H1 (cell line): ENCODE measurements at regions not wholly inside any gene's neighbourhood (a gene's known extent, or its start where the extent isn't known, plus 50 kb on each side); places are given as distances from the start of the nearest gene placed in this dataset.

Experiments used
- CTCF ChIA-PET: fragments of 300-600 bp; sonication (Branson Sonifier 250); formaldehyde crosslinking; loops from one replicate; lab custom pipeline; 2021; ENCODE audit not compliant: partially characterized antibody; lab: Charles Lee
- POLR2A ChIA-PET: fragments of 300-600 bp; sonication (Branson Sonifier 250); formaldehyde crosslinking; loops from one replicate; lab custom pipeline; 2021; ENCODE audit warnings: inconsistent platforms; ENCODE audit not compliant: partially characterized antibody; lab: Charles Lee
- DNase-seq, 2 experiments: peaks; one replicate each; pipeline versions ENCODE4 v3.0.0 to v3.0.0-alpha.2; 2010 to 2022; ENCODE audit warnings: low spot score in 2 of 2, low read depth in 1 of 2, mixed read lengths in 1 of 2
- FAIRE-seq: peaks from 2 replicates; lab custom pipeline; 2011; peaks lifted over from hg19 to GRCh38; lab: Jason Lieb, UNC
- H2AFZ ChIP-seq: 2 replicates; pipeline ENCODE4 v1.8.1; 2012; ENCODE audit warnings: low read length, inconsistent platforms
- H2AK5ac ChIP-seq: 2 replicates; pipeline ENCODE4 v1.6.1; 2013; ENCODE audit warnings: low read depth, low read length
- H2BK120ac ChIP-seq: replicated peaks from 2 replicates; pipeline ENCODE3; 2013; ENCODE audit warnings: low read depth, low read length, inconsistent platforms
- H2BK12ac ChIP-seq: 2 replicates; pipeline ENCODE4 v1.6.1; 2013; ENCODE audit warnings: low read depth, low read length
- H2BK15ac ChIP-seq: 2 replicates; pipeline ENCODE4 v1.6.1; 2013; ENCODE audit warnings: low read length
- H2BK20ac ChIP-seq: 2 replicates; pipeline ENCODE4 v1.6.1; 2013; ENCODE audit warnings: low read length
- H2BK5ac ChIP-seq: 2 replicates; pipeline ENCODE4 v1.6.1; 2013; ENCODE audit warnings: low read depth, low read length
- H3K14ac ChIP-seq: 2 replicates; pipeline ENCODE4 v1.6.1; 2013; ENCODE audit warnings: inconsistent platforms; ENCODE audit not compliant: insufficient read length
- H3K18ac ChIP-seq: 2 replicates; pipeline ENCODE4 v1.6.1; 2013; ENCODE audit warnings: low read length; ENCODE audit errors: extremely low read depth
- H3K23ac ChIP-seq: 2 replicates; pipeline ENCODE4 v1.6.1; 2013; ENCODE audit warnings: inconsistent platforms; ENCODE audit not compliant: insufficient read length
- H3K23me2 ChIP-seq: 2 replicates; pipeline ENCODE4 v1.6.1; 2013; ENCODE audit warnings: low read depth, low read length
- H3K27ac ChIP-seq: 2 replicates; pipeline ENCODE4 v1.6.1; 2011; ENCODE audit warnings: low read depth, low read length, inconsistent platforms
- H3K27me3 ChIP-seq, 4 experiments: replicated peaks in 1 of 4; 1 replicate in 1 of 4; 2 replicates in 3 of 4; pipeline versions ENCODE4 v1.6.1 to v1.8.1; 2011 to 2013; ENCODE audit warnings: low read length in 3 of 4, mild to moderate bottlenecking in 3 of 4, inconsistent platforms in 2 of 4, mixed read lengths in 2 of 4, moderate library complexity in 1 of 4; ENCODE audit not compliant: control insufficient read depth in 3 of 4, insufficient read depth in 3 of 4; ENCODE audit errors: extremely low read depth in 1 of 4
- H3K36me3 ChIP-seq, 4 experiments: 2 replicates each; pipeline versions ENCODE4 v1.6.1 to v1.8.1; 2011 to 2013; ENCODE audit warnings: mild to moderate bottlenecking in 4 of 4, low read length in 3 of 4, moderate library complexity in 2 of 4, control low read depth in 1 of 4, inconsistent platforms in 1 of 4; ENCODE audit not compliant: insufficient read depth in 4 of 4, control insufficient read depth in 2 of 4
- H3K4ac ChIP-seq: replicated peaks from 2 replicates; pipeline ENCODE3; 2013; ENCODE audit warnings: low read length, low read depth, mixed read lengths, inconsistent platforms; ENCODE audit not compliant: insufficient read length
- H3K4me1 ChIP-seq, 4 experiments: replicated peaks in 1 of 4; 1 replicate in 1 of 4; 2 replicates in 3 of 4; pipeline versions ENCODE4 v1.6.1 to v1.8.1; 2011 to 2013; ENCODE audit warnings: low read length in 3 of 4, inconsistent platforms in 2 of 4, mixed read lengths in 1 of 4; ENCODE audit not compliant: insufficient read depth in 4 of 4, control insufficient read depth in 3 of 4
- H3K4me2 ChIP-seq, 2 experiments: 2 replicates each; pipeline versions ENCODE4 v1.6.1 to v1.8.1; 2011 to 2013; ENCODE audit warnings: low read depth in 2 of 2, low read length in 2 of 2, control low read depth in 1 of 2, inconsistent platforms in 1 of 2, mild to moderate bottlenecking in 1 of 2; ENCODE audit not compliant: insufficient read depth in 1 of 2
- H3K4me3 ChIP-seq, 4 experiments: fragments of 200-600, 300-600 bp in 1 of 4; sonication (generic), shearing (Covaris generic), sonication (Bioruptor Twin) in 1 of 4; 2 replicates each; pipeline versions ENCODE4 v1.5.1 to v1.8.1; 2011 to 2016; ENCODE audit warnings: low read length in 4 of 4, low read depth in 3 of 4, control low read depth in 2 of 4, inconsistent platforms in 2 of 4, mild to moderate bottlenecking in 2 of 4, mixed read lengths in 1 of 4, moderate library complexity in 1 of 4; ENCODE audit not compliant: insufficient read depth in 2 of 4; ENCODE audit errors: extremely low read depth in 1 of 4
- H3K56ac ChIP-seq: replicated peaks from 2 replicates; pipeline ENCODE3; 2013; ENCODE audit warnings: low read depth, mild to moderate bottlenecking, mixed read lengths, low read length, inconsistent platforms; ENCODE audit not compliant: insufficient read length
- H3K79me1 ChIP-seq: 2 replicates; pipeline ENCODE4 v1.6.1; 2013; ENCODE audit warnings: low read depth, low read length, control low read depth
- H3K79me2 ChIP-seq, 2 experiments: 2 replicates each; pipeline versions ENCODE4 v1.6.1 to v1.8.1; 2012 to 2013; ENCODE audit warnings: low read length in 2 of 2, mild to moderate bottlenecking in 2 of 2, inconsistent platforms in 1 of 2; ENCODE audit not compliant: insufficient read depth in 2 of 2, control insufficient read depth in 1 of 2
- H3K9ac ChIP-seq, 4 experiments: replicated peaks in 1 of 4; 1 replicate in 1 of 4; 2 replicates in 3 of 4; pipeline versions ENCODE4 v1.6.1 to v1.8.1; 2011 to 2013; ENCODE audit warnings: low read depth in 3 of 4, low read length in 3 of 4, control low read depth in 2 of 4, mild to moderate bottlenecking in 2 of 4, moderate library complexity in 2 of 4, inconsistent platforms in 1 of 4; ENCODE audit errors: extremely low read depth in 1 of 4
- H3K9me3 ChIP-seq, 2 experiments: 2 replicates each; pipeline versions ENCODE4 v1.6.1 to v1.8.1; 2012 to 2013; ENCODE audit warnings: mild to moderate bottlenecking in 2 of 2, moderate library complexity in 2 of 2, control low read depth in 1 of 2, inconsistent platforms in 1 of 2, low read depth in 1 of 2, low read length in 1 of 2, mixed read lengths in 1 of 2; ENCODE audit not compliant: insufficient read depth in 2 of 2
- H4K20me1 ChIP-seq, 2 experiments: replicated peaks in 1 of 2; 2 replicates each; pipeline versions ENCODE3 to v1.8.1; 2011 to 2013; ENCODE audit warnings: inconsistent platforms in 2 of 2, low read length in 2 of 2, mild to moderate bottlenecking in 1 of 2; ENCODE audit not compliant: insufficient read depth in 2 of 2, control insufficient read depth in 1 of 2
- H4K5ac ChIP-seq: 2 replicates; pipeline ENCODE4 v1.6.1; 2013; ENCODE audit warnings: low read length, low read depth, mixed read lengths, inconsistent platforms; ENCODE audit not compliant: insufficient read length
- H4K8ac ChIP-seq: 2 replicates; pipeline ENCODE4 v1.8.0; 2013; ENCODE audit warnings: mild to moderate bottlenecking, moderate library complexity, low read length, inconsistent platforms; ENCODE audit not compliant: insufficient read depth; ENCODE audit errors: extremely low read depth
- H4K91ac ChIP-seq: replicated peaks from 2 replicates; pipeline ENCODE3; 2013; ENCODE audit warnings: low read length, mixed read lengths, inconsistent platforms; ENCODE audit not compliant: insufficient read length
- ATF3 ChIP-seq: IDR thresholded peaks from 2 replicates; pipeline ENCODE4 v1.6.1; 2011; ENCODE audit warnings: low read depth, mild to moderate bottlenecking, low read length; ENCODE audit not compliant: insufficient read depth
- CHD2 ChIP-seq: IDR thresholded peaks from 2 replicates; pipeline ENCODE4 v1.6.1; 2012; ENCODE audit warnings: low read length, improper control_type of control experiment
- E2F6 ChIP-seq: IDR thresholded peaks from 2 replicates; pipeline ENCODE4 v1.6.1; 2012; ENCODE audit warnings: inconsistent platforms
- EP300 ChIP-seq, 2 experiments: IDR thresholded peaks; 1 replicate in 1 of 2; 2 replicates in 1 of 2; pipeline ENCODE4 v1.6.1; 2011 to 2012; ENCODE audit warnings: low read depth in 2 of 2, low read length in 2 of 2, mild to moderate bottlenecking in 2 of 2, borderline replicate concordance in 1 of 2, inconsistent platforms in 1 of 2, moderate library complexity in 1 of 2
- RNF2 ChIP-seq: fragments of 200-900, 300-1000 bp; sonication (generic); IDR thresholded peaks from 2 replicates; pipeline ENCODE4 v1.7.1; 2016; ENCODE audit warnings: borderline replicate concordance, low read depth, mild to moderate bottlenecking, antibody characterized with exemption, low read length; ENCODE audit not compliant: poor library complexity, severe bottlenecking; ENCODE audit errors: missing control alignments
- SUZ12 ChIP-seq: fragments of 200-600 bp; sonication (generic); IDR thresholded peaks from 2 replicates; pipeline ENCODE4 v1.6.1; 2012; ENCODE audit warnings: mild to moderate bottlenecking, inconsistent platforms, low read length, moderate library complexity, mixed read lengths
- WGBS, 2 experiments: shearing (Covaris generic) in 1 of 2; methylation state at CpG; one replicate each; pipeline versions ENCODE4 v1.1.6 to v1.1.7; 2013 to 2015; ENCODE audit warnings: low lambda C conversion rate in 2 of 2, mixed read lengths in 2 of 2, inconsistent platforms in 1 of 2, low coverage in 1 of 2, missing lambda C conversion rate in 1 of 2; ENCODE audit not compliant: insufficient replicate concordance in 2 of 2, insufficient coverage in 1 of 2, insufficient read length in 1 of 2; ENCODE audit errors: extremely low coverage in 1 of 2, missing lambda C conversion rate in 1 of 2; 5-methylcytosine and 5-hydroxymethylcytosine counted together

GRCh38 chr21:26320596-26320995 lies 150.0 kb upstream of the APP start:
- no peak overlapping the region for H2AFZ ChIP-seq
- WGBS, 2 experiments = 82% methylated on average over 3 of the region's 3 CpGs; no CpG with 5 or more reads in 1 of the 2 experiments
- H3K23me2 ChIP-seq = no peaks in the 10 kb centered on the region
- no peaks in the 10 kb centered on the region for H3K79me2 ChIP-seq
- H3K4me1 ChIP-seq = no peaks in the 10 kb centered on the region
- no peak overlapping the region for H2BK5ac ChIP-seq
- no peaks in the 10 kb centered on the region; a peak in 1 of 4 replicates for H3K9me3 ChIP-seq
- no peak overlapping the region for H2BK120ac ChIP-seq
- no peak overlapping the region for H3K56ac ChIP-seq
- H2BK12ac ChIP-seq = no peak overlapping the region
- FAIRE-seq (no peak), DNase-seq (no peak)
- H3K14ac ChIP-seq = no peak overlapping the region
- no peak overlapping the region for H4K8ac ChIP-seq
- H4K20me1 ChIP-seq = no peaks in the 10 kb centered on the region
- H2BK20ac ChIP-seq = no peak overlapping the region
- POLR2A ChIA-PET = interaction anchor here (1.0 kb wide), 1 partner anchor 11 kb away, joined by 3 read pairs; no protein-coding TSS in a partner anchor
- no peak overlapping the region for H3K4me2 ChIP-seq
- no peak overlapping the region for H3K9ac ChIP-seq
- no peak overlapping the region for H3K18ac ChIP-seq
- CTCF ChIA-PET = no interaction called here
- H3K79me1 ChIP-seq = no peaks in the 10 kb centered on the region
- H3K4me3 ChIP-seq = no peak overlapping the region
- H2AK5ac ChIP-seq = no peak overlapping the region
- H4K91ac ChIP-seq = no peak overlapping the region
- H4K5ac ChIP-seq = no peak overlapping the region
- H3K4ac ChIP-seq = no peak overlapping the region
- H3K36me3 ChIP-seq = no peaks in the 10 kb centered on the region; a peak in 1 of 8 replicates
- H2BK15ac ChIP-seq = no peak overlapping the region
- no peak overlapping the region for H3K27ac ChIP-seq
- no peak overlapping the region for H3K23ac ChIP-seq
- H3K27me3 ChIP-seq = no peaks in the 10 kb centered on the region
- no peak for TF ChIP-seq E2F6
- TF ChIP-seq EP300 (IDR thresholded peaks at IDR 0.05; ENCODE audit: borderline replicate concordance in 1 of 2, low read depth in 2 of 2, low read length in 2 of 2) = no peak
- TF ChIP-seq SUZ12 = no peak
- no peak for TF ChIP-seq CHD2
- no peak for TF ChIP-seq RNF2
- TF ChIP-seq ATF3 = no peak
